ENCODE measurements at regions not wholly inside any gene's neighbourhood (a gene's known extent, or its start where the extent isn't known, plus 50 kb on each side); places are given as distances from the start of the nearest gene placed in this dataset.
A peak's percentile ranks its signal among the peaks of the same experiment; 100 is the strongest.

GRCh38 chr11:131037873-131038272, 121.6 kb upstream of the SNX19 start:
- TF ChIP-seq GRHL2 (CRISPR knock-in tag; IDR thresholded peaks at IDR 0.05; ENCODE audit: insufficient replicate concordance, severe bottlenecking) (no peak), MXD4 (CRISPR knock-in tag; IDR thresholded peaks at IDR 0.05; ENCODE audit: borderline replicate concordance) (no peak), PREB (CRISPR knock-in tag; IDR thresholded peaks at IDR 0.05; ENCODE audit: borderline replicate concordance) (no peak), ZNF532 (CRISPR knock-in tag; IDR thresholded peaks at IDR 0.05; ENCODE audit: borderline replicate concordance) (no peak)
- Mint-ChIP-seq H3K27me3 (ENCODE audit: low read depth) (no peaks in the 10 kb centered on the region), H3K36me3 (no peaks in the 10 kb centered on the region), H3K27ac (no peak overlapping the region), H3K9me3 (peaks cover 6% of the 10 kb centered on the region), H3K4me3 (no peak overlapping the region), H3K4me1 (peaks cover 30% of the 10 kb centered on the region)
- ChIA-PET POLR2A (no interaction called here), CTCF (interaction anchor here (1.4 to 1.5 kb wide), 2 partner anchors 26 to 114 kb away, joined by 4 to 16 read pairs; no protein-coding TSS in a partner anchor)
- ATAC-seq = peak; percentile 33
- DNase-seq (ENCODE audit: low spot score) = no peak

DNA sequence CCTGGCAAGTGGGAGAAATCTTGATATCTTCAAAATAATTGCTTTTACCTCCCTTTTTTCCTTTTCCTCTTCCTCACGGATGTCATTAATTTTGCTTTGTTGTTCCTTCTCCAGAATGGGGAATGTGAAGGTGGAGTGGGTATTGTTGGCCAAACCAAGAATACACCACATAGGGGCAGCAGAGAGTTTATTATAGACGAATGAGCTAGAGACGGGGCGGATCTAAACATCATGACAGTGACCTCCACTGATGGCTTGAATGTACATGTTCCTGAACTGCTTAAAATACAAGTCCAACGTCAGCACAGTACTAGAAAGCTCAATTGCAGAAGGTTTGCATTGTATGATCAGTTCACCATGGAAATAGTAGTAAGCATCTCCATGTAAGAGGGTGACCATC, 122.3 kb upstream of the SNX19 start:
- no peak for DNase-seq (ENCODE audit: low spot score)
- CTCF ChIA-PET = interaction anchor here (0.5 to 1.5 kb wide), 18 partner anchors 10 to 636 kb away, joined by 3 to 16 read pairs (median 4); partner anchors contain the start of gene SNX19

More for the DNA sequence above, 122.3 kb upstream of the SNX19 start:
- H3K27me3 Mint-ChIP-seq (ENCODE audit: low read depth) = no peaks in the 10 kb centered on the region
- peak; percentile 89 for ATAC-seq
- no peaks in the 10 kb centered on the region for H3K36me3 Mint-ChIP-seq
- H3K9me3 Mint-ChIP-seq = peaks cover 6% of the 10 kb centered on the region
- H3K4me3 Mint-ChIP-seq = no peak overlapping the region
- H3K4me1 Mint-ChIP-seq = peaks cover 24% of the 10 kb centered on the region
- no peak overlapping the region for H3K27ac Mint-ChIP-seq
- POLR2A ChIA-PET = no interaction called here
- TF ChIP-seq E2F1 (CRISPR knock-in tag; IDR thresholded peaks at IDR 0.05) (no peak), SP1 (CRISPR knock-in tag; conservative IDR thresholded peaks at IDR 0.05) (no peak), EMX1 (CRISPR knock-in tag; IDR thresholded peaks at IDR 0.05) (no peak), CREB1 (CRISPR knock-in tag; IDR thresholded peaks at IDR 0.05) (no peak), ATF1 (CRISPR knock-in tag; IDR thresholded peaks at IDR 0.05) (no peak), ZBTB21 (CRISPR knock-in tag; IDR thresholded peaks at IDR 0.05; ENCODE audit: borderline replicate concordance) (no peak), ATF6 (CRISPR knock-in tag; IDR thresholded peaks at IDR 0.05) (no peak), PREB (CRISPR knock-in tag; IDR thresholded peaks at IDR 0.05; ENCODE audit: borderline replicate concordance) (no peak), TEAD4 (CRISPR knock-in tag; IDR thresholded peaks at IDR 0.05) (no peak), FOXJ3 (CRISPR knock-in tag; IDR thresholded peaks at IDR 0.05; ENCODE audit: borderline replicate concordance) (no peak), MYBL2 (CRISPR knock-in tag; IDR thresholded peaks at IDR 0.05) (no peak), HMGXB4 (CRISPR knock-in tag; IDR thresholded peaks at IDR 0.05) (no peak)
- TF ChIP-seq, protein P1, sequence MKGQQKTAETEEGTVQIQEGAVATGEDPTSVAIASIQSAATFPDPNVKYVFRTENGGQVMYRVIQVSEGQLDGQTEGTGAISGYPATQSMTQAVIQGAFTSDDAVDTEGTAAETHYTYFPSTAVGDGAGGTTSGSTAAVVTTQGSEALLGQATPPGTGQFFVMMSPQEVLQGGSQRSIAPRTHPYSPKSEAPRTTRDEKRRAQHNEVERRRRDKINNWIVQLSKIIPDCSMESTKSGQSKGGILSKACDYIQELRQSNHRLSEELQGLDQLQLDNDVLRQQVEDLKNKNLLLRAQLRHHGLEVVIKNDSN (CRISPR knock-in tag; IDR thresholded peaks at IDR 0.05) = no peak
- TF ChIP-seq, protein P2, sequence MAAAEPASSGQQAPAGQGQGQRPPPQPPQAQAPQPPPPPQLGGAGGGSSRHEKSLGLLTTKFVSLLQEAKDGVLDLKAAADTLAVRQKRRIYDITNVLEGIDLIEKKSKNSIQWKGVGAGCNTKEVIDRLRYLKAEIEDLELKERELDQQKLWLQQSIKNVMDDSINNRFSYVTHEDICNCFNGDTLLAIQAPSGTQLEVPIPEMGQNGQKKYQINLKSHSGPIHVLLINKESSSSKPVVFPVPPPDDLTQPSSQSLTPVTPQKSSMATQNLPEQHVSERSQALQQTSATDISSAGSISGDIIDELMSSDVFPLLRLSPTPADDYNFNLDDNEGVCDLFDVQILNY (CRISPR knock-in tag; IDR thresholded peaks at IDR 0.05) = no peak
- TF ChIP-seq, protein P3, sequence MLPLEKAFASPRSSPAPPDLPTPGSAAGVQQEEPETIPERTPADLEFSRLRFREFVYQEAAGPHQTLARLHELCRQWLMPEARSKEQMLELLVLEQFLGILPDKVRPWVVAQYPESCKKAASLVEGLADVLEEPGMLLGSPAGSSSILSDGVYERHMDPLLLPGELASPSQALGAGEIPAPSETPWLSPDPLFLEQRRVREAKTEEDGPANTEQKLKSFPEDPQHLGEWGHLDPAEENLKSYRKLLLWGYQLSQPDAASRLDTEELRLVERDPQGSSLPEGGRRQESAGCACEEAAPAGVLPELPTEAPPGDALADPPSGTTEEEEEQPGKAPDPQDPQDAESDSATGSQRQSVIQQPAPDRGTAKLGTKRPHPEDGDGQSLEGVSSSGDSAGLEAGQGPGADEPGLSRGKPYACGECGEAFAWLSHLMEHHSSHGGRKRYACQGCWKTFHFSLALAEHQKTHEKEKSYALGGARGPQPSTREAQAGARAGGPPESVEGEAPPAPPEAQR (CRISPR knock-in tag; IDR thresholded peaks at IDR 0.05) = no peak
